Effector memory CD8-positive, alpha-beta T cell (primary cell): ENCODE measurements at regions not wholly inside any gene's neighbourhood (a gene's known extent, or its start where the extent isn't known, plus 50 kb on each side); places are given as distances from the start of the nearest gene placed in this dataset.

Experiments
- ATAC-seq: fragments of 150-1000 bp; cut with Tn5 transposase; replicated peaks from 2 replicates; pipeline ENCODE4 v1.10.0; 2021; ENCODE audit warnings: mild to moderate bottlenecking, moderate library complexity
- DNase-seq, 3 experiments: peaks; one replicate each; pipeline ENCODE4 v3.0.0; 2021
- H3K27ac Mint-ChIP-seq, 2 donors: one replicate each; pipeline ENCODE4 v1.8.0; 2022; ENCODE audit warnings: mild to moderate bottlenecking in 2 of 2, mixed read lengths in 2 of 2, moderate library complexity in 2 of 2
- H3K27me3 Mint-ChIP-seq, 2 donors: one replicate each; pipeline ENCODE4 v1.8.0; 2022; ENCODE audit warnings: mixed read lengths in 2 of 2
- H3K36me3 Mint-ChIP-seq: one replicate; pipeline ENCODE4 v1.8.0; 2022; ENCODE audit warnings: mild to moderate bottlenecking, moderate library complexity, mixed read lengths; ENCODE audit not compliant: insufficient read depth
- H3K4me1 Mint-ChIP-seq, 2 donors: one replicate each; pipeline ENCODE4 v1.8.0; 2022; ENCODE audit warnings: low read depth in 2 of 2, mixed read lengths in 2 of 2
- H3K4me3 Mint-ChIP-seq, 2 donors: one replicate each; pipeline ENCODE4 v1.8.0; 2022; ENCODE audit warnings: mild to moderate bottlenecking in 2 of 2, mixed read lengths in 2 of 2, moderate library complexity in 2 of 2
- H3K9me3 Mint-ChIP-seq, 2 donors: one replicate each; pipeline ENCODE4 v1.8.0; 2022; ENCODE audit warnings: mixed read lengths in 2 of 2

DNA sequence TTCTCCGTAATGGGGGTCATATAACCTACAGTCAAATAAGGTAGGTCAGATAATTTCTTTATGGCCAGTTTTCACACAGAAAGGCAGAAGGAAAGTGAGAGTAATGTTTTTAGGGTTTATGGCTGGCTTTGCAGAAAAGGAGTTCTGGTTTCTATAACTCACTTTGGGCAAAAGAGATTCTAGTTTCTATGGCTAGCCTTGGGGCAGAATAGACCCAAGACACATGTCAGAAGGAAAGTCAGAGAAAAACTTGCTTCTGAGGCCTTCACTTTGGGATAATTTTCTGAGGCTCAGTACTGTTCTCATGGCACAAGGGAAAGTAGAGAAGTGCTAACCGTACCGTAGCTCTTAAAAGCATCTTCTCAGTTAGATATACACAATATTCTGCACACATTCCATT lies 1145.3 kb downstream of the EFNA5 start:
- H3K4me3 Mint-ChIP-seq: no peak overlapping the region
- no peak overlapping the region for H3K27ac Mint-ChIP-seq
- H3K27me3 Mint-ChIP-seq: no peaks in the 10 kb centered on the region
- no peaks in the 10 kb centered on the region for H3K36me3 Mint-ChIP-seq
- no peak for DNase-seq
- H3K9me3 Mint-ChIP-seq: peaks cover 0 to 3% of the 10 kb centered on the region in 2 donors
- H3K4me1 Mint-ChIP-seq: no peaks in the 10 kb centered on the region
- no peak for ATAC-seq

DNA sequence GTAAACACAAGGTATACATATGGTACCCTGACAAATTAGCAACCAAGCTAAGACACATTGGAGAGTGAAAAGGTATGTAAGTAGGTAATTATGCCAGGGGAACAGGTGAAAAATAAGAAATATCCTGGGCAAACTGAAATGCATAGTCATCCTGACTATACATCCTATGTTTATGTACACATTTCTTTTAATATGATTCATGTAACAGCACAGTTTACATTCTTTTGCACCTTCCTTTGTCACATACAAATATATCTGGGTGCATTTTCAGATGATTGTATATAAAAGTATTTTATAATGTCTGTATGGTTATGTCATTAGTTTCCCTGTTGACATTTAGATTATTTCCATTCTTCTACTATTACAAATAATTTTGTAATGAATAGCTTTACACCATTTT lies 1146.9 kb downstream of the EFNA5 start:
- H3K36me3 Mint-ChIP-seq: no peaks in the 10 kb centered on the region
- DNase-seq (no peak), ATAC-seq (no peak)
- H3K4me1 Mint-ChIP-seq: no peaks in the 10 kb centered on the region
- H3K27me3 Mint-ChIP-seq: no peaks in the 10 kb centered on the region
- no peak overlapping the region for H3K4me3 Mint-ChIP-seq
- H3K9me3 Mint-ChIP-seq: peaks cover 0 to 3% of the 10 kb centered on the region in 2 donors
- no peak overlapping the region for H3K27ac Mint-ChIP-seq

DNA sequence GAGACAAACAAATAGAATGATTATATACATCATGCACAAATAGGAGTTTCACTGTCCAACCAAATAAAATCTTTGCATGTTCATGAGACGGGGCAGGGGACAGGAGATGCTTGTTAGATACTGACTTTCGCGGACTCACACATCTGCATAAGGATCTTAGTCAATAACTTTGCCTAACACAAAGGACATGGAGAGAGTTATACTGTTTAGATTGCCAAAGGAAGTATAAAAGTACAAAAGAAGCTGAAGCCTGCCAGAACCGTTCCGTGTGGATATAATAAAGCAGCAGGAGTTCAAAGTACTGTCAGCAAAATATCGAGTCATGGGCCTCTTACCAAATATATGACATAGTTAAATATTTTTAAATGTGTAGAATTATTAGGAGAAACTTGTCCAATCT lies 1148.4 kb downstream of the EFNA5 start:
- Mint-ChIP-seq H3K4me3 (no peak overlapping the region), H3K9me3 (peaks cover under 1% of the 10 kb centered on the region in 2 donors), H3K36me3 (no peaks in the 10 kb centered on the region), H3K27me3 (no peaks in the 10 kb centered on the region), H3K27ac (no peak overlapping the region), H3K4me1 (no peaks in the 10 kb centered on the region)
- DNase-seq: no peak
- no peak for ATAC-seq

DNA sequence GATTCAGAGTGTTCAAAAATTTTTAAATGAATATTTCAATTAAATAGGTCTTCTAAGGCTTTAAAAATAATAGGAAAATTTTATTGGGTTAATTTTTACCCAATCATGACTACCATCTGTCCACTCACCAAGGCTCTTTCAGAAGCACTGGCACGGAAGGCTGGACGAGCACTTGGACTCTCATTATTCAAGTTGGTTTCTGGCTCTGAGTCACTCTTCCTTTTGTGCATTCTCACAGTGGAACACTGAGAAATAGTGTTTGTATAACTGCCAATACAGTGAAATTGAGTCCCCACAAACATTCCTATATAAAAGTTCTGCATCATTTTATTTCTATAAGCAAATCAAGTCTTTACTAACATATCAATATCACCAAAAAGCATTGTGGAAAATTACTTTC lies 1149.0 kb downstream of the EFNA5 start:
- H3K4me1 Mint-ChIP-seq: no peaks in the 10 kb centered on the region
- no peak overlapping the region for H3K27ac Mint-ChIP-seq
- ATAC-seq (no peak), DNase-seq (no peak)
- no peak overlapping the region for H3K4me3 Mint-ChIP-seq
- no peaks in the 10 kb centered on the region for H3K27me3 Mint-ChIP-seq
- H3K9me3 Mint-ChIP-seq: peaks cover 0 to 6% of the 10 kb centered on the region in 2 donors
- H3K36me3 Mint-ChIP-seq: no peaks in the 10 kb centered on the region

DNA sequence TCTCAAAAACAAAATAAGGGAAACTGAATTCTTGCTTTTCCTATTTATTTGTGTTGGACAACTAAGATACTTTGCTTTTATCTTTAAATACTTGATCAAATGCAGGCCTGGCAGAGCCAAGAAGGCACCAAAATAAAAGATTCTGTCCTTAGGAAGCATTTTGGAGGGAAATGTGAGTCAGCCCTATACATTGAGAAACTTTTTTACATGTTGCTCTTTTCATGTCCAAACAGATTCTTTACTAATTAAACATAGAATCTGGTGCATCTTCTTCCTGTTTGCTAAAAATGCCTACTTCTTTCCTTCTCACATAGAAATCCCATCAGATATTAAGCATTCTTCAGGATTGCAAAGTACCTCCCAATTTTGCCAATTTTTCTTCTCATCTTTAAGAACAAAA lies 1160.4 kb downstream of the EFNA5 start:
- Mint-ChIP-seq H3K4me1 (no peaks in the 10 kb centered on the region), H3K27ac (no peak overlapping the region), H3K36me3 (no peaks in the 10 kb centered on the region), H3K9me3 (peaks cover 1 to 18% of the 10 kb centered on the region in 2 donors), H3K4me3 (no peak overlapping the region), H3K27me3 (no peaks in the 10 kb centered on the region)
- no peak for DNase-seq
- no peak for ATAC-seq

DNA sequence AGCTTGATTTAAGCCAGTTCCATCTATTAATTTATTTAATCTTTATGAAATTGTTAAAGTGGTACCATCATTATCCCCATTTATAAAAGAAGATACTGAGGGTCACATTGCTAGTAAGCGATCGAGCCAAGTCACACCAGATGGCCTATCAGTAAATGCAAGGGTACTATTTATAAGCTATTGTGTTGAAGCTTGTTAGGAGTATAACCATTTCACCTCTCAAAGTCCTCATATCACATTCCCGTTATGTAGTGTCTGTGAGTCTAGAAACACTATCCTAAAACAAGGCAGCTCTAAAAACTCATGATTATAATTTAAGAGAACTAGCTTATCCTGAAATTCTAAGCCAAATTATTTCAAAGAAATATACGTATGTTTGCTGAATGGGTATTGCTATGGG lies 1161.8 kb downstream of the EFNA5 start:
- H3K4me3 Mint-ChIP-seq: no peak overlapping the region
- DNase-seq (no peak), ATAC-seq (no peak)
- peaks cover 1 to 9% of the 10 kb centered on the region in 2 donors for H3K9me3 Mint-ChIP-seq
- H3K27ac Mint-ChIP-seq: no peak overlapping the region
- no peaks in the 10 kb centered on the region for H3K4me1 Mint-ChIP-seq
- H3K36me3 Mint-ChIP-seq: no peaks in the 10 kb centered on the region
- no peaks in the 10 kb centered on the region for H3K27me3 Mint-ChIP-seq

DNA sequence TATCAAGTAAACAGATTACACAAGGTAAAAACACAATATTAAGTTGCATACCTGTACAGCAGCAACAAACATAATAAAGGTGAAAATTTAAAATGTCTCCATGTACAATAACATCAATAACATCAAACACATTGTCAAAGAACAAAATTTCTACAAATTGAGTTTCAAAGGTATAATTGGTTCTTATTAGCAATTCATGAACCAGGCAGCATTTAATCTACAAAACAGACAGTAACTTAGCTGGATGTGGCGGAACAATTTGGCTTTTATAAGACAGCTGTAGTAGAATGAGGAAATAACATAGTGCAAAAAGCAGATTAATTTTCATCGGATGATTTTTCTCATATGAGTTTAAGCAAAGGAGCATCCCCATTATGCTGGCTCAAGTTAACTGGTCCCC lies 1176.8 kb downstream of the EFNA5 start:
- no peak overlapping the region for H3K27ac Mint-ChIP-seq
- no peaks in the 10 kb centered on the region for H3K4me1 Mint-ChIP-seq
- H3K36me3 Mint-ChIP-seq: no peaks in the 10 kb centered on the region
- no peak for DNase-seq
- H3K27me3 Mint-ChIP-seq: no peaks in the 10 kb centered on the region
- H3K4me3 Mint-ChIP-seq: no peak overlapping the region
- no peak for ATAC-seq
- H3K9me3 Mint-ChIP-seq: peaks cover 0 to 17% of the 10 kb centered on the region in 2 donors

DNA sequence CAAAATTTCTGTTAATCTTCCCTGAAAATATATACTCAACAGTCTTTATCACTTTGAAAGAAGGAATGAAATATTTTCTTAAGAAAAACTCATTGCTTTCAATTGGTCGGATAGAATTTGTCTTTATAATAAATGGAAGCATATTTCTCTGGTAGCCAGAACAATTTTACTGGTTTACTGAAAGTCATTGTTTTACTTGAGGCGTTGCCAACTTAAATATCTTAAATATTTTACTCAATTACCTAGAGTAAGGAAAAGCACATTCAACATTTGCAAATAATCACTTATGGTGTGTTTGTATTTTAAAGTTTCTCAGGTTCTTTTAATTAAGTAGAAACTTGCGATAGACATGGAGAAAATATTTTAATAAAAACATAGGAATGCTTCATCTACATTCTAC lies 1181.7 kb downstream of the EFNA5 start:
- Mint-ChIP-seq H3K27ac (no peak overlapping the region), H3K36me3 (no peaks in the 10 kb centered on the region), H3K27me3 (no peaks in the 10 kb centered on the region), H3K4me3 (no peak overlapping the region), H3K9me3 (no peaks in the 10 kb centered on the region), H3K4me1 (no peaks in the 10 kb centered on the region)
- ATAC-seq: no peak
- no peak for DNase-seq

DNA sequence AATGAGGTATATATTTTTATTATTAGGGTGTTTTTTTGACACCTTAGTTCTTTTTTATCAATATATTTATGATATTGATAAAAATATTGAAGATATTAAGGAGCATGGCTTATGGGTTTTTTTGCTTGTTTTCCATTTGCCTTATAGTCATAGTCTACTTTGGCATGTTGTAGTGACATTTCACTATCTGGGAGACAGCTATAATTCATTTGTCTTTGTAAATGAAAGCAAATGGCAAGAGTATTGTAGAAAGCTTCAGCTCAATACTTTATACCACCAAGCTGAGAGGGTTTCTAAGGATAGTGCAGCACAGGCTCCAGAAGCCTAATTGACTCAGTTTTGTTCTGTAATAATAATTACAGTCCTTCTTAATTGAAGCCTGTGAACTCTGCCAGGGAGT lies 1182.3 kb downstream of the EFNA5 start:
- H3K4me3 Mint-ChIP-seq: no peak overlapping the region
- H3K4me1 Mint-ChIP-seq: no peaks in the 10 kb centered on the region
- H3K27me3 Mint-ChIP-seq: no peaks in the 10 kb centered on the region
- ATAC-seq (no peak), DNase-seq (no peak)
- peaks cover 0 to 2% of the 10 kb centered on the region in 2 donors for H3K9me3 Mint-ChIP-seq
- H3K27ac Mint-ChIP-seq: no peak overlapping the region
- H3K36me3 Mint-ChIP-seq: no peaks in the 10 kb centered on the region

DNA sequence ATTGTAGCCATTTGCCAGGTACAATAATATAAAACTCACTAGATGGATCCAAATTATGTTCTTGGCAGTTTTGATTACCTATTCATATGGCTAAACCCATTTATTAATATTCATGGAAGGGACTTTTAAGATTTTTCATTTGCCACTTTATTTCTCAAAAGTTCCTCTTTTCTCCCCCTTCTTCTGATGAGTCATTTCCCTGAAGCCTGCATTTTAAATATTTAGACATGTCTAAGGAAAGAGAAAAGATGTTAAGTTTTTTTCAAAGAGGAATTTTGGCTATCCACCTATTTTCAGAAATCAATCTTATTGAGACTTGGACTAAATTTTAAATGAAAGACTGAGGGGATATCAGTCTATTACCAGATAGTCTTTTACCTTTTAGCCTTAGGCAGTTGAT lies 1189.4 kb downstream of the EFNA5 start:
- Mint-ChIP-seq H3K36me3 (no peaks in the 10 kb centered on the region), H3K4me3 (no peak overlapping the region), H3K4me1 (no peaks in the 10 kb centered on the region), H3K27ac (no peak overlapping the region), H3K27me3 (no peaks in the 10 kb centered on the region), H3K9me3 (peaks cover 0 to 3% of the 10 kb centered on the region in 2 donors)
- no peak for DNase-seq
- ATAC-seq: no peak

DNA sequence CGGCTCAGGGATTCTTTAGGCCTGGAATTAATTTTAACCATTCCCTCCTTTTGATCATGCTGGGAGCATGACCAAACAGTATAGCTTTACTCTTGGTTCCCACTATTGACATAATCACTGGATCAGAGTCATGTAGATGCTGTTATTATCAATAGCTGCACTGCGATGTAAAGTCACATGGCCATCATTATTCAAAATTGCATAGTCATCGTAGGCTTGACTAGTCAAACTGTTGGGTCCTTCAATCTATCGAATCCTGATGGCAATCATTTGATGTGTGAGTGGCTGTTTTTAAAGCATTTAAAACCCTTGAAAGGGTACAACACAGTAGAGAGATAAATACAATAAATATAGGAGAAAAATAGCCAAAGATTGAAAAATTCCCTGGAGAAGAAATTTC lies 1194.1 kb downstream of the EFNA5 start:
- Mint-ChIP-seq H3K36me3 (no peaks in the 10 kb centered on the region), H3K9me3 (peaks cover 0 to 7% of the 10 kb centered on the region in 2 donors), H3K4me1 (no peaks in the 10 kb centered on the region), H3K27me3 (no peaks in the 10 kb centered on the region), H3K27ac (no peak overlapping the region), H3K4me3 (no peak overlapping the region)
- no peak for ATAC-seq
- no peak for DNase-seq

DNA sequence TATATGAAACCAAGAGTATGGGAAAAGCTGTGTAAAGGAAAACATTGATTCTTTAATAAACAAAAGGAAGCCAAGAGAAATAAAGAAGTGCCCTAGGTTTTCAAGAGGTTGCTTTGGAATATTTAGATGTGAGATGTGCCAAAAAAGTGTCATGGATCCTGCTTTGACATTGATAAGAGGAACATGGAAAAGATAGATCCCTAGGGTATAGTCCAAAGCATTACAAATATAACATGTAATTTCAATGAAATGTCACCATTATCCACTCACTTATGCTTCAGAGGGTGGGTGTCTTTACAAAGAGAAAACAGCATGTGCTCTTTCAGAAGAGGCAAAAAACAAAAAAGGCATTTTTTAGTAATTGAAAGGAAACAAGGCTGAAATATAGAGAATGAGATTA lies 1196.7 kb downstream of the EFNA5 start:
- Mint-ChIP-seq H3K4me1 (no peaks in the 10 kb centered on the region), H3K36me3 (no peaks in the 10 kb centered on the region), H3K27ac (no peak overlapping the region), H3K27me3 (no peaks in the 10 kb centered on the region), H3K4me3 (no peak overlapping the region), H3K9me3 (peaks cover 0 to 7% of the 10 kb centered on the region in 2 donors)
- no peak for ATAC-seq
- DNase-seq: no peak

DNA sequence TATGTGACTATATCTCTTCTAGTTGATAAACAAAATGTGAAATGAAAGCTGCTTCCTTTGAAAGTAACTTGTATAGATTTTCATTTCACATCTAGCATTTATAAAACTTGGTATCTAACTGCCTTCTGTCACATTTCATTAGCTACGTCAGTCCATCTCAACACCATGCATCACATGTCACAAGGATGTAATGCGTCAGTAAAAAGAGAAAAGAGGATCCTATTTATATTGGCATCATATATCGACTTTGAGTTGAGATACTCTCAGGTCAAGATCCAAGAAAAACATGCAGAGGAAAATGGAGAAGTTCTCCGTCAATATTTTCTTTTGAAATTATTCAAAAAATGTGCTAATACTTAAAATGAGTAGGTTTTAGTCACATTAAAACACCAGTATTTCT lies 1211.2 kb downstream of the EFNA5 start:
- Mint-ChIP-seq H3K27ac (no peak overlapping the region), H3K36me3 (no peaks in the 10 kb centered on the region), H3K4me3 (no peak overlapping the region), H3K27me3 (no peaks in the 10 kb centered on the region), H3K9me3 (peaks cover 0 to 2% of the 10 kb centered on the region in 2 donors), H3K4me1 (no peaks in the 10 kb centered on the region)
- no peak for ATAC-seq
- no peak for DNase-seq

DNA sequence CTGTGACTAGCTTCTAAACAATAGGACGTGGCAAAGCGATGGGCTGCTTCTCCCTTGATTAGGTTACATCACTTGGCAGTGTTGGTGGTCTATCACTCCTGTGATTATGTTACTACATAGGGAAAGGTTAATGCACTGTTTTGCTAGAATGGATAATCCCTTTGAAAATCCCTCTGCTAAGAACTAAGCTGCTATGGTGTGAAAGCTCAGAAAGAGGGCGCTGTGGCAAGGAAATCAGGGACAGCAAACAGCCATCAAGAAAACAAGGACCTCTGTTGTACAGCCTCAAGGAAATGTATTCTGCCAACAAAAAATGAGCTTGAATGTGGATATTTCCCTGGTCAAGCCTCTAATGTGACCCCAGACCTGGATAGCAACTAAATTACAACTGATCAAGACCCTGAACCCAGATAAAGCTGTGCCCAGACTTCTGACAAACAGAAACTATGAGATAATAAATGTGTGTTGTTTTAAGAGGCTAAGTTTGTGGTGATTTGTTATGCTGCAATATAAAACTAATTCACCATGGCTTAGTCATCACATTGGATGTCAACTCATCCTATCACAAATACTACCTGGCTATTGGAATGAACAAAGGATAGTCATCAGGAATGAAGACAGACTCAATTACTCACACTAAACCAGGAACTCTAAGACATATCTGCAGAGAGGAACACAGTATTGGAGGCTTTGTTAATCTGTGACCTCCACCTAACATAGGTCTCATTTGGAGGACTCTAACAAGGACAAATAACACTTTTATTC lies 1215.9 kb downstream of the EFNA5 start:
- Mint-ChIP-seq H3K27ac (no peak overlapping the region), H3K4me3 (no peak overlapping the region), H3K9me3 (peaks cover 0 to 8% of the 10 kb centered on the region in 2 donors), H3K36me3 (no peaks in the 10 kb centered on the region), H3K4me1 (no peaks in the 10 kb centered on the region), H3K27me3 (no peaks in the 10 kb centered on the region)
- DNase-seq (no peak), ATAC-seq (no peak)
